Hepatocyte (in vitro differentiated cells): ENCODE measurements at regions not wholly inside any gene's neighbourhood (a gene's known extent, or its start where the extent isn't known, plus 50 kb on each side); places are given as distances from the start of the nearest gene placed in this dataset.
A peak's percentile ranks its signal among the peaks of the same experiment; 100 is the strongest.

ENCODE experiments used
- DNase-seq: peaks from one replicate; pipeline ENCODE4 v3.0.0-alpha.2; 2016; ENCODE audit warnings: low spot score
- H2AFZ ChIP-seq: fragments of 200-600 bp; sonication (generic); 2 replicates; pipeline ENCODE4 v1.6.0; 2016; ENCODE audit warnings: antibody characterized with exemption, mild to moderate bottlenecking
- H3K27ac ChIP-seq: fragments of 200-600 bp; sonication (generic); 2 replicates; pipeline ENCODE4 v1.5.1; 2016; ENCODE audit warnings: mild to moderate bottlenecking
- H3K27me3 ChIP-seq: fragments of 200-600 bp; sonication (generic); 2 replicates; pipeline ENCODE4 v1.6.1; 2016
- H3K36me3 ChIP-seq: fragments of 200-600 bp; sonication (generic); replicated peaks from 2 replicates; pipeline ENCODE4 v1.5.1; 2016; ENCODE audit warnings: low read depth; ENCODE audit not compliant: insufficient read depth
- H3K4me1 ChIP-seq: fragments of 200-600 bp; sonication (generic); 2 replicates; pipeline ENCODE4 v1.5.1; 2016; ENCODE audit warnings: mild to moderate bottlenecking, moderate library complexity; ENCODE audit not compliant: insufficient read depth
- H3K4me2 ChIP-seq: fragments of 200-600 bp; sonication (generic); 2 replicates; pipeline ENCODE4 v1.6.0; 2016
- H3K4me3 ChIP-seq: fragments of 200-600 bp; sonication (generic); 2 replicates; pipeline ENCODE4 v1.5.1; 2016; ENCODE audit warnings: mild to moderate bottlenecking
- H3K79me2 ChIP-seq: fragments of 200-600 bp; sonication (generic); 2 replicates; pipeline ENCODE4 v1.6.0; 2017; ENCODE audit warnings: mild to moderate bottlenecking
- H3K9me2 ChIP-seq: fragments of 200-600 bp; sonication (generic); replicated peaks from 2 replicates; pipeline ENCODE4 v1.6.0; 2017; ENCODE audit warnings: mild to moderate bottlenecking; ENCODE audit not compliant: insufficient read depth
- H3K9me3 ChIP-seq: fragments of 200-600 bp; sonication (generic); 2 replicates; pipeline ENCODE4 v1.5.1; 2016; ENCODE audit warnings: low read depth, mild to moderate bottlenecking
- H4K20me1 ChIP-seq: fragments of 200-600 bp; sonication (generic); 2 replicates; pipeline ENCODE4 v1.6.0; 2016; ENCODE audit warnings: mild to moderate bottlenecking; ENCODE audit not compliant: insufficient read depth, poor library complexity, severe bottlenecking
- CTCF ChIP-seq: fragments of 200-600 bp; sonication (generic); IDR thresholded peaks from 2 replicates; pipeline ENCODE4 v1.5.1; 2016; ENCODE audit warnings: antibody characterized with exemption, mild to moderate bottlenecking; ENCODE audit not compliant: poor library complexity
- EZH2 ChIP-seq: fragments of 200-600 bp; sonication (generic); IDR thresholded peaks from 2 replicates; pipeline ENCODE4 v1.6.1; 2016; ENCODE audit warnings: antibody characterized with exemption, mild to moderate bottlenecking, borderline replicate concordance
- EZH2phosphoT487 ChIP-seq: fragments of 200-600 bp; sonication (generic); IDR thresholded peaks from one replicate; pipeline ENCODE4 v1.6.1; 2018; ENCODE audit warnings: antibody characterized with exemption, mild to moderate bottlenecking, low read depth, moderate library complexity; ENCODE audit not compliant: unreplicated experiment, severe bottlenecking
- WGBS: methylation state at CpG from one replicate; pipeline ENCODE4 v1.1.6; 2016; ENCODE audit warnings: low lambda C conversion rate; ENCODE audit errors: missing lambda C conversion rate; 5-methylcytosine and 5-hydroxymethylcytosine counted together

- no peaks in the 10 kb centered on the region for H3K27me3 ChIP-seq
- no peaks in the 10 kb centered on the region for H3K79me2 ChIP-seq
- peaks cover 10% of the 10 kb centered on the region for H3K4me1 ChIP-seq
- DNase-seq = no peak
- H3K9me2 ChIP-seq = no peaks in the 10 kb centered on the region
- TF ChIP-seq EZH2phosphoT487 = no peak
- no peak for TF ChIP-seq CTCF
- no peak for TF ChIP-seq EZH2
- H4K20me1 ChIP-seq = no peaks in the 10 kb centered on the region
- 52% methylated on average over 2 of the region's 2 CpGs for WGBS
- H3K4me3 ChIP-seq = no peak overlapping the region
- H3K36me3 ChIP-seq = no peaks in the 10 kb centered on the region
- H3K27ac ChIP-seq = peak overlapping the region; percentile 47
- H2AFZ ChIP-seq = no peak overlapping the region
- no peaks in the 10 kb centered on the region for H3K9me3 ChIP-seq
- H3K4me2 ChIP-seq = no peak overlapping the region
These were observed 630.8 kb upstream of the PIK3C3 start for GRCh38 chr18:41324020-41324791.

GRCh38 chr18:41323044-41323443 is 632.0 kb upstream of the PIK3C3 start:
- H3K36me3 ChIP-seq = no peaks in the 10 kb centered on the region
- H3K79me2 ChIP-seq = no peaks in the 10 kb centered on the region
- no peaks in the 10 kb centered on the region for H3K9me3 ChIP-seq
- no peak overlapping the region for H2AFZ ChIP-seq
- no peak overlapping the region for H3K4me3 ChIP-seq
- no peak for DNase-seq
- no peaks in the 10 kb centered on the region for H3K27me3 ChIP-seq
- H4K20me1 ChIP-seq = no peaks in the 10 kb centered on the region
- peaks cover 10% of the 10 kb centered on the region for H3K4me1 ChIP-seq
- no peaks in the 10 kb centered on the region for H3K9me2 ChIP-seq
- no peak overlapping the region for H3K4me2 ChIP-seq
- H3K27ac ChIP-seq = peak overlapping the region; percentile 47
- no peak for TF ChIP-seq CTCF
- TF ChIP-seq EZH2 = no peak
- no peak for TF ChIP-seq EZH2phosphoT487

- 45% methylated on average over 2 of the region's 2 CpGs for WGBS
- no peak overlapping the region for H2AFZ ChIP-seq
- peak; percentile 31 for DNase-seq
- no peak overlapping the region for H3K4me3 ChIP-seq
- H3K9me3 ChIP-seq = no peaks in the 10 kb centered on the region
- no peaks in the 10 kb centered on the region for H3K79me2 ChIP-seq
- TF ChIP-seq CTCF (no peak), EZH2phosphoT487 (no peak), EZH2 (no peak)
- H3K4me1 ChIP-seq = peaks cover 7% of the 10 kb centered on the region
- H4K20me1 ChIP-seq = no peaks in the 10 kb centered on the region
- H3K4me2 ChIP-seq = no peak overlapping the region
- no peaks in the 10 kb centered on the region for H3K36me3 ChIP-seq
- H3K27ac ChIP-seq = peak overlapping the region; percentile 27
- no peaks in the 10 kb centered on the region for H3K27me3 ChIP-seq
- H3K9me2 ChIP-seq = no peaks in the 10 kb centered on the region
These were observed 634.9 kb upstream of the PIK3C3 start for GRCh38 chr18:41320100-41320499.

GRCh38 chr18:41315134-41315533 is 639.9 kb upstream of the PIK3C3 start:
- H2AFZ ChIP-seq = no peak overlapping the region
- no peaks in the 10 kb centered on the region for H3K27me3 ChIP-seq
- H3K36me3 ChIP-seq = no peaks in the 10 kb centered on the region
- no peak overlapping the region for H3K4me2 ChIP-seq
- no peak overlapping the region for H3K27ac ChIP-seq
- 81% methylated on average over 3 of the region's 3 CpGs for WGBS
- no peaks in the 10 kb centered on the region for H3K9me3 ChIP-seq
- no peaks in the 10 kb centered on the region for H4K20me1 ChIP-seq
- no peak for DNase-seq
- no peaks in the 10 kb centered on the region for H3K79me2 ChIP-seq
- no peak overlapping the region for H3K4me3 ChIP-seq
- no peaks in the 10 kb centered on the region for H3K9me2 ChIP-seq
- no peaks in the 10 kb centered on the region for H3K4me1 ChIP-seq
- TF ChIP-seq EZH2 (no peak), EZH2phosphoT487 (no peak), CTCF (no peak)
